ENCODE measurements at regions not wholly inside any gene's neighbourhood (a gene's known extent, or its start where the extent isn't known, plus 50 kb on each side); places are given as distances from the start of the nearest gene placed in this dataset.

DNA sequence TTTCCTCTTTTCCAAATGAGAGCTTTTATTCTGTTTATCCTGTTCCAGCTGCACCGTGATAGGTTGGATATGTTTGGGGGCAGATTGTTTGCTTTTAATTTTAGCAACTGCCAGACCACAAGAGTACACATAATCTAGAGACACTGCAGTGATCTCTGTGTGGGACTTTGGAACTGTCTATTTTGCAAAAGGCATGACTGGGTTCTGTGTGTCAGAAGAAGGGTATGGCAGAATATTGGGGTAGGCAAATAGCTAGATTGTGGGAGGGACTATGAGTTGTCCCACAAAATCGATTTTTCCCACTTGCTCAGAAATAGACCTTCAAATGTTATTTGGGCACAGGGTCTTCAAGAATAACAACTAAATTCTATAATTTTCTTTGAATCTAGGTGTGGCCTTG, 275.9 kb upstream of the KITLG start:
- no peak overlapping the region for H3K27ac ChIP-seq (ENCODE audit: control insufficient read depth, insufficient read depth, low read length)
- no peak overlapping the region for H3K9ac ChIP-seq (ENCODE audit: control insufficient read depth, extremely low read depth, insufficient read depth, low read length)
- H3K36me3 ChIP-seq (ENCODE audit: control insufficient read depth in 2 of 2, extremely low read depth in 1 of 2, insufficient read depth in 2 of 2, low read length in 2 of 2), result no peaks in the 10 kb centered on the region
- DNase-seq (ENCODE audit: low read depth, low spot score), result no peak
- H3K4me1 ChIP-seq (ENCODE audit: control insufficient read depth, extremely low read depth, insufficient read depth, low read length), result peaks cover 13% of the 10 kb centered on the region
- no peak overlapping the region for H3K4me3 ChIP-seq (ENCODE audit: control insufficient read depth in 2 of 3, extremely low read depth in 1 of 3, insufficient read depth in 2 of 3, low read depth in 1 of 3, low read length in 3 of 3)
- H3K9me3 ChIP-seq (ENCODE audit: control insufficient read depth, low read depth, low read length), result peaks cover 2% of the 10 kb centered on the region
- no peaks in the 10 kb centered on the region for H3K27me3 ChIP-seq (ENCODE audit: control insufficient read depth, extremely low read depth, insufficient read depth, low read length)
- H4K20me1 ChIP-seq (ENCODE audit: control insufficient read depth, extremely low read depth, insufficient read depth, low read length), result no peaks in the 10 kb centered on the region
- dilution Hi-C loops (cut with MboI; ENCODE audit: extremely low pct_ligation_motif_present, low sequenced_read_pairs), result no loop called here
- no peak for TF ChIP-seq EZH2 (IDR thresholded peaks at IDR 0.05; ENCODE audit: low read length)
- TF ChIP-seq, protein P1, sequence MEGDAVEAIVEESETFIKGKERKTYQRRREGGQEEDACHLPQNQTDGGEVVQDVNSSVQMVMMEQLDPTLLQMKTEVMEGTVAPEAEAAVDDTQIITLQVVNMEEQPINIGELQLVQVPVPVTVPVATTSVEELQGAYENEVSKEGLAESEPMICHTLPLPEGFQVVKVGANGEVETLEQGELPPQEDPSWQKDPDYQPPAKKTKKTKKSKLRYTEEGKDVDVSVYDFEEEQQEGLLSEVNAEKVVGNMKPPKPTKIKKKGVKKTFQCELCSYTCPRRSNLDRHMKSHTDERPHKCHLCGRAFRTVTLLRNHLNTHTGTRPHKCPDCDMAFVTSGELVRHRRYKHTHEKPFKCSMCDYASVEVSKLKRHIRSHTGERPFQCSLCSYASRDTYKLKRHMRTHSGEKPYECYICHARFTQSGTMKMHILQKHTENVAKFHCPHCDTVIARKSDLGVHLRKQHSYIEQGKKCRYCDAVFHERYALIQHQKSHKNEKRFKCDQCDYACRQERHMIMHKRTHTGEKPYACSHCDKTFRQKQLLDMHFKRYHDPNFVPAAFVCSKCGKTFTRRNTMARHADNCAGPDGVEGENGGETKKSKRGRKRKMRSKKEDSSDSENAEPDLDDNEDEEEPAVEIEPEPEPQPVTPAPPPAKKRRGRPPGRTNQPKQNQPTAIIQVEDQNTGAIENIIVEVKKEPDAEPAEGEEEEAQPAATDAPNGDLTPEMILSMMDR (optimal IDR thresholded peaks at IDR 0.05 in 1 of 3, IDR thresholded peaks at IDR 0.05 in 1 of 3, conservative IDR thresholded peaks at IDR 0.05 in 1 of 3; ENCODE audit: extremely low read depth in 1 of 3, insufficient read depth in 2 of 3, low read length in 3 of 3), result no peak
- no peaks in the 10 kb centered on the region for H3K9me1 ChIP-seq (ENCODE audit: control insufficient read depth, extremely low read depth, insufficient read depth, low read length)
- no peak overlapping the region for H3K4me2 ChIP-seq (ENCODE audit: control insufficient read depth, extremely low read depth, insufficient read depth, low read depth, low read length)
- FAIRE-seq, result no peak
- H2AFZ ChIP-seq (ENCODE audit: control insufficient read depth, low read length), result no peak overlapping the region
- no peaks in the 10 kb centered on the region for H3K79me2 ChIP-seq (ENCODE audit: control insufficient read depth, insufficient read depth, low read length)

DNA sequence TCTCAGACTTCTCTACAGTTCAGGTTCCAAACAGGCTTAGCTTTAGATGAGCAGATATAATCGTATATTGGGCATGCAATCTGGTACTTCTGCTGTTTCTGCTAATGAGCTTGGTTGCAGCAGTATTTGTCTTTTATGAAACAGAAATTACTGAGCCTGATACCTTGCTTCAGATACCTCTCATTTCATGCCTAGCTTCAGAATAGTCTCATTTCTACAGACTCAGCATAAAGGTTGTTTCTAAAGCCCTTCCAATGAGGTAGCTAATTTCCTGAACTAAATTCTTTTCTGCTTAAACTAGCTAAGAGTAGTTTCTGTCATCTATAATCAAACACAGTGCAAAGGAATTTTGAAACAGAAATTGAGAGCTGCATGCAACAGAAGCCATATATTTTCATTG, 275.0 kb upstream of the KITLG start:
- H3K27me3 ChIP-seq (ENCODE audit: control insufficient read depth, extremely low read depth, insufficient read depth, low read length), result no peaks in the 10 kb centered on the region
- H3K9ac ChIP-seq (ENCODE audit: control insufficient read depth, extremely low read depth, insufficient read depth, low read length), result no peak overlapping the region
- H3K9me3 ChIP-seq (ENCODE audit: control insufficient read depth, low read depth, low read length), result peaks cover 2% of the 10 kb centered on the region
- no peaks in the 10 kb centered on the region for H4K20me1 ChIP-seq (ENCODE audit: control insufficient read depth, extremely low read depth, insufficient read depth, low read length)
- peak overlapping the region; percentile 4 for H2AFZ ChIP-seq (ENCODE audit: control insufficient read depth, low read length)
- H3K4me3 ChIP-seq (ENCODE audit: control insufficient read depth in 2 of 3, extremely low read depth in 1 of 3, insufficient read depth in 2 of 3, low read depth in 1 of 3, low read length in 3 of 3), result no peak overlapping the region
- peaks cover 13% of the 10 kb centered on the region for H3K4me1 ChIP-seq (ENCODE audit: control insufficient read depth, extremely low read depth, insufficient read depth, low read length)
- dilution Hi-C loops (cut with MboI; ENCODE audit: extremely low pct_ligation_motif_present, low sequenced_read_pairs), result no loop called here
- FAIRE-seq (peak; percentile 81), DNase-seq (ENCODE audit: low read depth, low spot score) (no peak)
- no peak overlapping the region for H3K27ac ChIP-seq (ENCODE audit: control insufficient read depth, insufficient read depth, low read length)
- H3K9me1 ChIP-seq (ENCODE audit: control insufficient read depth, extremely low read depth, insufficient read depth, low read length), result no peaks in the 10 kb centered on the region
- TF ChIP-seq EZH2 (IDR thresholded peaks at IDR 0.05; ENCODE audit: low read length), result no peak
- TF ChIP-seq, protein P1 (optimal IDR thresholded peaks at IDR 0.05 in 1 of 3, IDR thresholded peaks at IDR 0.05 in 1 of 3, conservative IDR thresholded peaks at IDR 0.05 in 1 of 3; ENCODE audit: extremely low read depth in 1 of 3, insufficient read depth in 2 of 3, low read length in 3 of 3), result no peak
- no peaks in the 10 kb centered on the region for H3K79me2 ChIP-seq (ENCODE audit: control insufficient read depth, insufficient read depth, low read length)
- H3K36me3 ChIP-seq (ENCODE audit: control insufficient read depth in 2 of 2, extremely low read depth in 1 of 2, insufficient read depth in 2 of 2, low read length in 2 of 2), result no peaks in the 10 kb centered on the region
- H3K4me2 ChIP-seq (ENCODE audit: control insufficient read depth, extremely low read depth, insufficient read depth, low read depth, low read length), result no peak overlapping the region
